ENCODE measurements at regions not wholly inside any gene's neighbourhood (a gene's known extent, or its start where the extent isn't known, plus 50 kb on each side); places are given as distances from the start of the nearest gene placed in this dataset.

- no peak for DNase-seq
Observed at GRCh38 chr3:56923526-56924224, 121.9 kb upstream of the ARHGEF3 start.

GRCh38 chr3:56921573-56922453, 120.1 kb upstream of the ARHGEF3 start:
- DNase-seq: no peak

GRCh38 chr3:56919797-56920195, 118.0 kb upstream of the ARHGEF3 start:
- no peak for DNase-seq

GRCh38 chr3:56919137-56919796, 117.5 kb upstream of the ARHGEF3 start:
- no peak for DNase-seq

GRCh38 chr3:56918111-56918568, 116.4 kb upstream of the ARHGEF3 start:
- DNase-seq: no peak

- DNase-seq: peak; percentile 7
Observed at GRCh38 chr3:56917361-56918110, 115.8 kb upstream of the ARHGEF3 start.

GRCh38 chr3:56916716-56917360, 115.1 kb upstream of the ARHGEF3 start:
- no peak for DNase-seq

- peak; percentile 38 for DNase-seq
Observed at GRCh38 chr3:56915966-56916586, 114.3 kb upstream of the ARHGEF3 start.

- no peak for DNase-seq
Observed at GRCh38 chr3:56914646-56915045, 112.9 kb upstream of the ARHGEF3 start.

- DNase-seq: no peak
Observed at GRCh38 chr3:56911363-56911762, 109.6 kb upstream of the ARHGEF3 start.

- DNase-seq: no peak
Observed at GRCh38 chr3:56909349-56909748, 107.6 kb upstream of the ARHGEF3 start.

GRCh38 chr3:56908004-56908403, 106.3 kb upstream of the ARHGEF3 start:
- no peak for DNase-seq

GRCh38 chr3:56904552-56905215, 102.9 kb upstream of the ARHGEF3 start:
- no peak for DNase-seq

GRCh38 chr3:56903231-56903782, 101.6 kb upstream of the ARHGEF3 start:
- no peak for DNase-seq

GRCh38 chr3:56902468-56903160, 100.9 kb upstream of the ARHGEF3 start:
- DNase-seq: no peak

- no peak for DNase-seq
Observed at GRCh38 chr3:56900801-56901200, 99.1 kb upstream of the ARHGEF3 start.

GRCh38 chr3:56899851-56900250, 98.1 kb upstream of the ARHGEF3 start:
- DNase-seq: no peak

GRCh38 chr3:56899078-56899477, 97.3 kb upstream of the ARHGEF3 start:
- DNase-seq: no peak

- DNase-seq: no peak
Observed at GRCh38 chr3:56896357-56896756, 94.6 kb upstream of the ARHGEF3 start.

GRCh38 chr3:56894881-56895431, 93.2 kb upstream of the ARHGEF3 start:
- no peak for DNase-seq
